HEK293 (cell line): ENCODE measurements at regions not wholly inside any gene's neighbourhood (a gene's known extent, or its start where the extent isn't known, plus 50 kb on each side); places are given as distances from the start of the nearest gene placed in this dataset.

Source experiments
- CTCF ChIA-PET: fragments of 350-600 bp; formaldehyde crosslinking; extraction: SDS; loops from one replicate; lab custom pipeline; 2021; ENCODE audit warnings: antibody characterized with exemption; lab: Yijun Ruan, JAX
- POLR2A ChIA-PET: fragments of 300-600 bp; formaldehyde crosslinking; extraction: SDS; loops from one replicate; lab custom pipeline; 2020; ENCODE audit warnings: antibody characterized with exemption, inconsistent platforms; lab: Yijun Ruan, JAX
- H3K27ac ChIP-seq: fragments of 200-500 bp; sonication (Bioruptor generic); 2 replicates; pipeline ENCODE4 v1.5.1; 2014; ENCODE audit warnings: low read depth, low read length, control low read depth, inconsistent platforms; ENCODE audit errors: extremely low read depth
- H3K36me3 ChIP-seq, 2 experiments: fragments of 200-500 bp in 1 of 2; sonication (Bioruptor generic) in 1 of 2; 1 replicate in 1 of 2; 2 replicates in 1 of 2; pipeline ENCODE4 v1.5.1; 2014 to 2017; ENCODE audit warnings: inconsistent platforms in 2 of 2, low read length in 2 of 2; ENCODE audit not compliant: control insufficient read depth in 2 of 2, insufficient read depth in 1 of 2
- H3K4me1 ChIP-seq: fragments of 200-500 bp; sonication (Bioruptor generic); 2 replicates; pipeline ENCODE4 v1.5.1; 2014; ENCODE audit warnings: mild to moderate bottlenecking, low read length, inconsistent platforms; ENCODE audit not compliant: control insufficient read depth, insufficient read depth
- H3K4me3 ChIP-seq: 2 replicates; pipeline ENCODE4 v1.5.1; 2011; ENCODE audit warnings: low read depth, mild to moderate bottlenecking, control low read depth, low read length, moderate library complexity
- H3K9me3 ChIP-seq: fragments of 200-500 bp; sonication (Bioruptor generic); 2 replicates; pipeline ENCODE4 v1.5.1; 2014; ENCODE audit warnings: low read depth, low read length, inconsistent platforms; ENCODE audit not compliant: control insufficient read depth, insufficient read depth
- ZBTB6 ChIP-seq: fragments of 450-650 bp; formaldehyde crosslinking; IDR thresholded peaks from 2 replicates; pipeline ENCODE4 v1.5.1; 2017; ENCODE audit warnings: missing biosample characterization, missing genetic modification characterization
- ZNF140 ChIP-seq: fragments of 450-650 bp; formaldehyde crosslinking; IDR thresholded peaks from 2 replicates; pipeline ENCODE4 v1.5.1; 2016; ENCODE audit warnings: missing biosample characterization, missing genetic modification characterization
- ZNF146 ChIP-seq: fragments of 450-650 bp; formaldehyde crosslinking; IDR thresholded peaks from 2 replicates; pipeline ENCODE4 v1.5.1; 2016; ENCODE audit warnings: missing biosample characterization, missing genetic modification characterization
- ZNF16 ChIP-seq: fragments of 450-650 bp; formaldehyde crosslinking; IDR thresholded peaks from 2 replicates; pipeline ENCODE4 v1.5.1; 2016; ENCODE audit warnings: low read depth, missing biosample characterization, missing genetic modification characterization
- ZNF214 ChIP-seq: fragments of 450-650 bp; formaldehyde crosslinking; IDR thresholded peaks from 2 replicates; pipeline ENCODE4 v1.5.1; 2017; ENCODE audit warnings: missing biosample characterization, mild to moderate bottlenecking, missing genetic modification characterization, borderline replicate concordance
- ZNF37A ChIP-seq: fragments of 450-650 bp; IDR thresholded peaks from 2 replicates; pipeline ENCODE4 v1.5.1; 2018; ENCODE audit warnings: missing biosample characterization, missing genetic modification characterization
- ZNF837 ChIP-seq: fragments of 450-650 bp; formaldehyde crosslinking; IDR thresholded peaks from 2 replicates; pipeline ENCODE4 v1.5.1; 2016; ENCODE audit warnings: missing biosample characterization, missing genetic modification characterization
- ZSCAN5A ChIP-seq: fragments of 450-650 bp; formaldehyde crosslinking; IDR thresholded peaks from 2 replicates; pipeline ENCODE4 v1.5.1; 2016; ENCODE audit warnings: missing biosample characterization, missing genetic modification characterization
- TF ChIP-seq, protein P1 (sequence below): fragments of 450-650 bp; formaldehyde crosslinking; IDR thresholded peaks from 2 replicates; pipeline ENCODE4 v1.5.1; 2016; ENCODE audit warnings: missing biosample characterization, missing genetic modification characterization
- TF ChIP-seq, protein P2 (sequence below): fragments of 450-650 bp; formaldehyde crosslinking; IDR thresholded peaks from 2 replicates; pipeline ENCODE4 v1.5.1; 2017; ENCODE audit warnings: missing biosample characterization, mild to moderate bottlenecking, missing genetic modification characterization, moderate library complexity
- TF ChIP-seq, protein P3 (sequence below): fragments of 450-650 bp; formaldehyde crosslinking; IDR thresholded peaks from 2 replicates; pipeline ENCODE4 v1.5.1; 2016; ENCODE audit warnings: missing biosample characterization, missing genetic modification characterization

DNA sequence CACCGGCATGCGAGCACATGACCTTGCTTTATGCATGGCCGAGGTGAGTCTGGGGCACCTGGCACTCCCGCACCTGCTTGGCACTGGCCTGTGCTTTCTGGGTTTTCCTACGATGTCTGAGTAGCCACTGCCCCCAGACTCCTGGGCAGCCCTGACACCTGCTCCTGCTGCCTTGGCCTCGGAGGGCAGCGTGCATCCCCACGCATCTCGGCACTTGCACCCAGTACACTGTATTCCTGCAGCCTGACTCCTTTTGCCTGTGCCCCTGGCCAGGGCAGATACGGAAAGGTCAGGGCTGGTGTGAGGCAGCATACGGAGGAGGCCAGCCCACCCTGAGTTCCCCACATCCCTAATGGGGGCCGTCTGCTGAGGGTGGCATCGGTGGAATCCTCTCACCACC, 340.6 kb downstream of the TEX29 start:
- H3K27ac ChIP-seq = no peak overlapping the region
- POLR2A ChIA-PET = no interaction called here
- TF ChIP-seq ZNF837 (tag by site-specific recombination) (no peak), ZSCAN5A (tag by site-specific recombination) (no peak), ZNF16 (no peak), ZNF37A (no peak)
- TF ChIP-seq, protein P1, sequence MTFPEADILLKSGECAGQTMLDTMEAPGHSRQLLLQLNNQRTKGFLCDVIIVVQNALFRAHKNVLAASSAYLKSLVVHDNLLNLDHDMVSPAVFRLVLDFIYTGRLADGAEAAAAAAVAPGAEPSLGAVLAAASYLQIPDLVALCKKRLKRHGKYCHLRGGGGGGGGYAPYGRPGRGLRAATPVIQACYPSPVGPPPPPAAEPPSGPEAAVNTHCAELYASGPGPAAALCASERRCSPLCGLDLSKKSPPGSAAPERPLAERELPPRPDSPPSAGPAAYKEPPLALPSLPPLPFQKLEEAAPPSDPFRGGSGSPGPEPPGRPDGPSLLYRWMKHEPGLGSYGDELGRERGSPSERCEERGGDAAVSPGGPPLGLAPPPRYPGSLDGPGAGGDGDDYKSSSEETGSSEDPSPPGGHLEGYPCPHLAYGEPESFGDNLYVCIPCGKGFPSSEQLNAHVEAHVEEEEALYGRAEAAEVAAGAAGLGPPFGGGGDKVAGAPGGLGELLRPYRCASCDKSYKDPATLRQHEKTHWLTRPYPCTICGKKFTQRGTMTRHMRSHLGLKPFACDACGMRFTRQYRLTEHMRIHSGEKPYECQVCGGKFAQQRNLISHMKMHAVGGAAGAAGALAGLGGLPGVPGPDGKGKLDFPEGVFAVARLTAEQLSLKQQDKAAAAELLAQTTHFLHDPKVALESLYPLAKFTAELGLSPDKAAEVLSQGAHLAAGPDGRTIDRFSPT (tag by site-specific recombination) = no peak
- TF ChIP-seq, protein P2, sequence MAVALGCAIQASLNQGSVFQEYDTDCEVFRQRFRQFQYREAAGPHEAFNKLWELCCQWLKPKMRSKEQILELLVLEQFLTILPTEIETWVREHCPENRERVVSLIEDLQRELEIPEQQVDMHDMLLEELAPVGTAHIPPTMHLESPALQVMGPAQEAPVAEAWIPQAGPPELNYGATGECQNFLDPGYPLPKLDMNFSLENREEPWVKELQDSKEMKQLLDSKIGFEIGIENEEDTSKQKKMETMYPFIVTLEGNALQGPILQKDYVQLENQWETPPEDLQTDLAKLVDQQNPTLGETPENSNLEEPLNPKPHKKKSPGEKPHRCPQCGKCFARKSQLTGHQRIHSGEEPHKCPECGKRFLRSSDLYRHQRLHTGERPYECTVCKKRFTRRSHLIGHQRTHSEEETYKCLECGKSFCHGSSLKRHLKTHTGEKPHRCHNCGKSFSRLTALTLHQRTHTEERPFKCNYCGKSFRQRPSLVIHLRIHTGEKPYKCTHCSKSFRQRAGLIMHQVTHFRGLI = no peak
- TF ChIP-seq, protein P3, sequence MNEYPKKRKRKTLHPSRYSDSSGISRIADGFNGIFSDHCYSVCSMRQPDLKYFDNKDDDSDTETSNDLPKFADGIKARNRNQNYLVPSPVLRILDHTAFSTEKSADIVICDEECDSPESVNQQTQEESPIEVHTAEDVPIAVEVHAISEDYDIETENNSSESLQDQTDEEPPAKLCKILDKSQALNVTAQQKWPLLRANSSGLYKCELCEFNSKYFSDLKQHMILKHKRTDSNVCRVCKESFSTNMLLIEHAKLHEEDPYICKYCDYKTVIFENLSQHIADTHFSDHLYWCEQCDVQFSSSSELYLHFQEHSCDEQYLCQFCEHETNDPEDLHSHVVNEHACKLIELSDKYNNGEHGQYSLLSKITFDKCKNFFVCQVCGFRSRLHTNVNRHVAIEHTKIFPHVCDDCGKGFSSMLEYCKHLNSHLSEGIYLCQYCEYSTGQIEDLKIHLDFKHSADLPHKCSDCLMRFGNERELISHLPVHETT (tag by site-specific recombination) = no peak
- TF ChIP-seq, all 188 proteins: peak for 0
- Histone ChIP-seq H3K4me3 (no peak overlapping the region), H3K4me1 (no peaks in the 10 kb centered on the region), H3K9me3 (no peaks in the 10 kb centered on the region), H3K36me3 (no peaks in the 10 kb centered on the region)
- CTCF ChIA-PET = no interaction called here

DNA sequence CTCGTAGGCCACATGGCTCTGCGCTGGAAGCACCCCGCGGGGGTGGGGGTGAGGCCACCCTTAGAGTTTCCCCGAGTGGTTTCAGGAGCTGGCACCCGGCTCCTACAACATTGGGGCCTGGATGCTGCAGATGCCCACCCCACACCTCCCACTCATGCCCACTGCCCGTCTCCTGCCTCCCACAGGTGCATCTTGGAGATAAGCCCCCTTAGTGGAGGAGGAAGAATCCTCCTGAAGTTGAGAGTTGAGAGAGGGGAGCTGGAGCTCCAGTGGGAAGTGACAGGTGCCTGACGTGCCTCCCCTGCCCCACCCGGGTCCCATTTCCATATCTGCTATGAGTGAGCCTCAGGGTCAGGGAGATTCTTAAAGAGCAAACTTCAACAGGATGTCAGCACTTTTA, 341.3 kb downstream of the TEX29 start:
- no peak for TF ChIP-seq ZNF140
- TF ChIP-seq ZNF16 = no peak
- TF ChIP-seq ZNF146 (tag by site-specific recombination) = no peak
- no peak overlapping the region for H3K4me3 ChIP-seq
- POLR2A ChIA-PET = no interaction called here
- no peak overlapping the region for H3K27ac ChIP-seq
- CTCF ChIA-PET = no interaction called here
- H3K9me3 ChIP-seq = no peaks in the 10 kb centered on the region
- H3K36me3 ChIP-seq = no peaks in the 10 kb centered on the region
- no peaks in the 10 kb centered on the region for H3K4me1 ChIP-seq

- TF ChIP-seq ZBTB6 (tag by site-specific recombination) = no peak
- peak; percentile 89 for TF ChIP-seq ZNF146 (tag by site-specific recombination)
- no peak for TF ChIP-seq ZNF214
- Histone ChIP-seq H3K4me3 (no peak overlapping the region), H3K9me3 (no peaks in the 10 kb centered on the region), H3K4me1 (no peaks in the 10 kb centered on the region), H3K27ac (no peak overlapping the region), H3K36me3 (no peaks in the 10 kb centered on the region)
- ChIA-PET CTCF (no interaction called here), POLR2A (no interaction called here)
These were observed 342.0 kb downstream of the TEX29 start for GRCh38 chr13:111662451-111662850.
